ENCODE measurements at regions not wholly inside any gene's neighbourhood (a gene's known extent, or its start where the extent isn't known, plus 50 kb on each side); places are given as distances from the start of the nearest gene placed in this dataset.
"Not testable (repeated sequence)": the region's sequence is repeated elsewhere in the genome, so short reads cannot be mapped to it uniquely, and the experiment has no call there.

DNA sequence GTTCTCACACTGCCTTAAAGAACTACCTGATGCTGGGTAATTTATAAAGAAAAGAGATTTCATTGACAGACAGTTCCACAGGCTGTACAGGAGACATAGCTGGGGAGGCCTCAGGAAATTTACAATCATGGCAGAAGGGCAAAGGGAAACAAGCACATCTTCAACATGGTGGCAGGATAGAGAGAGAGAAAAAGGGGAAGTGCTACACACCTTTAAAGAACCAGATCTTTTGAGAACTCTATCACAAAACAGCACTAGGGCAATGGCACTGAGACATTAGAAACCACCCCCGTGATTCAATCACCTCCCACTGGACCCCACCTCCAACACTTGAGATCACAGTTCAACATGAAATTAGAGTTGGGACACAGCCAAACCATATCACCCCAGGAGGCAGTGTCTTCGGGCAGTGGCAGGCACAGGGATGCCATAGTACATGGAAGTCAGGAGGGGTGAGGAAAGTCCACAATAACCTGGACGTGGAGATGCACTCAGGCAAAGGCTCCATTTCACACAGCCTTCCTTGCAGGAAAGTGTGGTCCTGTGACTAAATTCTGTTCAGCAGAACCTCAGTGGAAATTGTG, 120.4 kb upstream of the SERPINE2 start:
- ATAC-seq = no peak
- Mint-ChIP-seq H3K27ac (no peak overlapping the region), H3K4me3 (no peak overlapping the region), H3K36me3 (no peaks in the 10 kb centered on the region), H3K27me3 (peaks cover 5 to 14% (median 10%) of the 10 kb centered on the region in 5 donors), H3K4me1 (no peaks in the 10 kb centered on the region), H3K9me3 (no peaks in the 10 kb centered on the region)
- POLR2A ChIA-PET = no interaction called here
- no peak for DNase-seq

DNA sequence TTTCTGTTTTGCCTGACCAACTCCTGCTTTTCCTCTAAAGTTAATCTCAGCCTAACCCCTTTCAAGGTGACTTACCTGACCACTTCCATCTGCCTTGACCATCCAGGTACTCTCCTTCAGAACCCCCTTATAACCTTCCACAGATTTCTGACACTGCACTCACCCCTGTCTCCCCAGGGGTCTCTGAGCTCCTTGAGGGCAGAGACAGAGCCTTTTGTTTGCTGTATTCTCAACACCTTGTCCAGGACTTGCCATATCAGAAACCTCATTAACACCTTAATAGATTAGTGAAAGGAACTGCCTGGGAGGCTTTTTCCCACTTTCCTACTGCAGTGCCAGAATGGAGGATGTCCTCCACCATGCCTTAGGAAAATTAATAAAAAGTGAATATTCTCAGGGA, 119.7 kb upstream of the SERPINE2 start:
- H3K27ac Mint-ChIP-seq = peak overlapping the region in 1 of 10 donors; percentile 25
- POLR2A ChIA-PET = no interaction called here
- no peak overlapping the region for H3K4me3 Mint-ChIP-seq
- no peaks in the 10 kb centered on the region for H3K36me3 Mint-ChIP-seq
- no peaks in the 10 kb centered on the region for H3K9me3 Mint-ChIP-seq
- no peaks in the 10 kb centered on the region for H3K4me1 Mint-ChIP-seq
- DNase-seq = no peak
- ATAC-seq = no peak
- H3K27me3 Mint-ChIP-seq = peaks cover 2 to 8% (median 6%) of the 10 kb centered on the region in 5 donors

DNA sequence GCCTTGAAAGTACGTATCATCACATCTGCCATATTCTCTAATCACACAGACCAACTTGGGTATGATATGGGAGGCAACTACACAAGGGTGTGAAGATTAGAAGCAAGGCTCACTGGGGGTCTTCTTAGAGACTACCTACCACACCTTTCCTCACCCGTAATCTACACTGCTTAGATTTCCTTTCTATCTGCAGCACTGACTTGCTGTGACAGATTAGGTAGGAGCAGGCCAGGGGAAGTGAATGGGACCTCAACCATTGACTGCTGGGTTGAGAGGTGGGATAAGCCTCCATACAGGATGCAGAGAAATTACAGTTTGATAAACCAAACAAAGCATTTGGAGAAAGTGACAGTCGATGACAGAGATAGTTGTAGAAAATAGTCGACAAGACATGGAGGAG, 119.0 kb upstream of the SERPINE2 start:
- H3K4me1 Mint-ChIP-seq = no peaks in the 10 kb centered on the region
- no peak overlapping the region for H3K4me3 Mint-ChIP-seq

GRCh38 chr2:224157655-224158054, 118.6 kb upstream of the SERPINE2 start:
- ATAC-seq (no peak), DNase-seq (no peak)
- Mint-ChIP-seq H3K27me3 (peaks cover 0 to 8% (median 6%) of the 10 kb centered on the region in 5 donors), H3K36me3 (no peaks in the 10 kb centered on the region), H3K4me3 (no peak overlapping the region), H3K9me3 (no peaks in the 10 kb centered on the region), H3K4me1 (no peaks in the 10 kb centered on the region), H3K27ac (no peak overlapping the region)
- POLR2A ChIA-PET = no interaction called here

More for the DNA sequence above, 119.0 kb upstream of the SERPINE2 start:
- H3K9me3 Mint-ChIP-seq = no peaks in the 10 kb centered on the region
- POLR2A ChIA-PET = no interaction called here
- ATAC-seq = no peak
- no peak overlapping the region for H3K27ac Mint-ChIP-seq
- DNase-seq = no peak
- no peaks in the 10 kb centered on the region for H3K36me3 Mint-ChIP-seq
- H3K27me3 Mint-ChIP-seq = peaks cover 0 to 8% (median 6%) of the 10 kb centered on the region in 5 donors

GRCh38 chr2:224156436-224156835, 117.3 kb upstream of the SERPINE2 start:
- H3K27ac Mint-ChIP-seq = no peak overlapping the region
- ATAC-seq = no peak
- POLR2A ChIA-PET = no interaction called here
- H3K27me3 Mint-ChIP-seq = peaks cover 1 to 8% (median 3%) of the 10 kb centered on the region in 5 donors
- no peak for DNase-seq
- no peak overlapping the region for H3K4me3 Mint-ChIP-seq
- H3K4me1 Mint-ChIP-seq = no peaks in the 10 kb centered on the region
- H3K9me3 Mint-ChIP-seq = no peaks in the 10 kb centered on the region
- no peaks in the 10 kb centered on the region for H3K36me3 Mint-ChIP-seq

DNA sequence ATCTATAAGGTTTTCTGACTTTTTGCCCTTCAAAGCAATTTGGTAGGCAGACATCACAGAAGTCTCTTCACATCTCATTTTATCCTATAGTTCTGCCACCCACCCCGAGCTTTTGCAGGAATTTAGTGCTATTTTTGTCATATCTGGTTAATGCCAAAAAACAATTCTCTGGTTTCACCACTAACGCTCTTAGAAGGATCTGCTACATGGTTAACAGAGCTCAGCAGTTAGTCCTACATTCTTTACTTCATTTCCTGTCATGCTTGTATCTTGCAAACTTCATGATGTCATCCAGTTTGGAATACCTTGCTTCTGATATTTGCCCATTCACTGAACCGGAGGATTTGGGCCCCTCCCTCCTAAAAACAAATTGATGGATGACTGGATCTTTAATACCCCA, 116.8 kb upstream of the SERPINE2 start:
- H3K9me3 Mint-ChIP-seq = no peaks in the 10 kb centered on the region
- DNase-seq = no peak
- H3K36me3 Mint-ChIP-seq = no peaks in the 10 kb centered on the region
- POLR2A ChIA-PET = no interaction called here
- peaks cover 1 to 8% (median 3%) of the 10 kb centered on the region in 5 donors for H3K27me3 Mint-ChIP-seq
- no peak for ATAC-seq
- H3K4me1 Mint-ChIP-seq = no peaks in the 10 kb centered on the region
- no peak overlapping the region for H3K27ac Mint-ChIP-seq
- no peak overlapping the region for H3K4me3 Mint-ChIP-seq

- Mint-ChIP-seq H3K4me1 (no peaks in the 10 kb centered on the region), H3K27me3 (peaks cover 1 to 8% (median 6%) of the 10 kb centered on the region in 5 donors), H3K4me3 (no peak overlapping the region), H3K9me3 (no peaks in the 10 kb centered on the region), H3K27ac (no peak overlapping the region), H3K36me3 (no peaks in the 10 kb centered on the region)
- POLR2A ChIA-PET = no interaction called here
- ATAC-seq (no peak), DNase-seq (no peak)
Measured at GRCh38 chr2:224155371-224155770, 116.3 kb upstream of the SERPINE2 start.

DNA sequence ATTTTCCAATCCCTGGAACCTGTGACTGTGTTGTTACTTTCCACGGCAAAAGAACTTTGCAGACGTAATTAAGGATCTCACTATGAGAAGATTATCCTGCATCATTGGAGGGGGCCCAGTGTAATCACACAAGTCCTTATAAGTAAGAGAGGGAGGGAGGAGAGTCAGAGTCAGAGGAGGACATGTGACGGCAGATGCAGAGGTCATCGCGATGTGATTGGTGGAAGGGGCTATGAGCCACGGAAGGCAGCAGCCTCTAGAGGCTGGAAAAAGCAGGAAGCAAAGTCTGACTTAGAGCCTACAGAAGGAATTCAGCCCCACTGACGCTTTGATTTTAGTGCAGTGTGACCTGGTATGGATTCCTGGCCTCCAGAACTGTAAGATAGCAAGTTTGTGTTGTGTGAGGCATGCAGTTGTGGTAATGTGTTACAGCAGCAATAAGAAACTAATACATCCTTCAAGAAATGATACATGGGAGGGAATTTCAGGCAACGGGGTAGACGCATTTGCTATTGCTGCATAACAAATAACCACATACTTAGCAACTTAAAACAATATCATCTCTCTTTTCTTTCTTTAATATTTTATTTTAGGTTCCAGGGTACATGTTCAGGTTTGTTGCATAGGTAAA, 112.7 kb upstream of the SERPINE2 start:
- no peaks in the 10 kb centered on the region for H3K9me3 Mint-ChIP-seq
- no peaks in the 10 kb centered on the region for H3K36me3 Mint-ChIP-seq
- no peak overlapping the region for H3K27ac Mint-ChIP-seq
- POLR2A ChIA-PET = no interaction called here
- DNase-seq (no peak), ATAC-seq (no peak)
- no peaks in the 10 kb centered on the region for H3K4me1 Mint-ChIP-seq
- peaks cover under 1 to 7% (median 2%) of the 10 kb centered on the region in 5 donors for H3K27me3 Mint-ChIP-seq
- no peak overlapping the region for H3K4me3 Mint-ChIP-seq

- Mint-ChIP-seq H3K27me3 (peaks cover 2 to 13% (median 5%) of the 10 kb centered on the region in 5 donors), H3K4me1 (no peaks in the 10 kb centered on the region), H3K4me3 (no peak overlapping the region), H3K27ac (no peak overlapping the region), H3K9me3 (no peaks in the 10 kb centered on the region), H3K36me3 (no peaks in the 10 kb centered on the region)
- DNase-seq (no peak), ATAC-seq (no peak)
- POLR2A ChIA-PET = no interaction called here
Measured at GRCh38 chr2:224151161-224151560, 112.1 kb upstream of the SERPINE2 start.

- H3K4me1 Mint-ChIP-seq, ATAC-seq, H3K36me3 Mint-ChIP-seq, H3K4me3 Mint-ChIP-seq, H3K9me3 Mint-ChIP-seq, POLR2A ChIA-PET, H3K27ac Mint-ChIP-seq, DNase-seq: not testable (repeated sequence)
- peaks cover 3 to 19% (median 5%) of the 10 kb centered on the region in 5 donors for H3K27me3 Mint-ChIP-seq
Measured at GRCh38 chr2:224148058-224148457, 109.0 kb upstream of the SERPINE2 start.

DNA sequence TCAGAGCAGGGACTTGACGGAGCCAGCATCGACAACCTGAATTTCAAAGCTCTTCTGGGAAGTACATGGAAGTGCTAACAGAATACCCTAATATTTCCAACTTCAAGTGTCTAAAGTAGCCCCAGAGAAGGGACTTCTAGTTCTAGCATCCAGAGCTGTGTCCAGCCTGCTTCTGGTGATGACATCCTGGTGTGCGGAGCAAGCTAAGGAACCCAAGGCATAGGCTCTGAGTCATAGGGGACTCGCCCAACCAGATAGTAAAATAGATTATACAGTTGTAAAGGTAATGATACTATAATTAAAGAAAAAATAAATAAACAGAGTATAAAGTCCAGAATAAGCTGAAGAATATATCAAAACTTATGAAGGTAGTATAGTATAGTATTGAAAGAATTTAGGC, 108.1 kb upstream of the SERPINE2 start:
- Mint-ChIP-seq H3K36me3 (no peaks in the 10 kb centered on the region), H3K27ac (no peak overlapping the region), H3K4me1 (no peaks in the 10 kb centered on the region), H3K4me3 (no peak overlapping the region), H3K27me3 (peaks cover 3 to 19% (median 9%) of the 10 kb centered on the region in 5 donors), H3K9me3 (no peaks in the 10 kb centered on the region)
- POLR2A ChIA-PET = no interaction called here
- ATAC-seq (no peak), DNase-seq (no peak)

DNA sequence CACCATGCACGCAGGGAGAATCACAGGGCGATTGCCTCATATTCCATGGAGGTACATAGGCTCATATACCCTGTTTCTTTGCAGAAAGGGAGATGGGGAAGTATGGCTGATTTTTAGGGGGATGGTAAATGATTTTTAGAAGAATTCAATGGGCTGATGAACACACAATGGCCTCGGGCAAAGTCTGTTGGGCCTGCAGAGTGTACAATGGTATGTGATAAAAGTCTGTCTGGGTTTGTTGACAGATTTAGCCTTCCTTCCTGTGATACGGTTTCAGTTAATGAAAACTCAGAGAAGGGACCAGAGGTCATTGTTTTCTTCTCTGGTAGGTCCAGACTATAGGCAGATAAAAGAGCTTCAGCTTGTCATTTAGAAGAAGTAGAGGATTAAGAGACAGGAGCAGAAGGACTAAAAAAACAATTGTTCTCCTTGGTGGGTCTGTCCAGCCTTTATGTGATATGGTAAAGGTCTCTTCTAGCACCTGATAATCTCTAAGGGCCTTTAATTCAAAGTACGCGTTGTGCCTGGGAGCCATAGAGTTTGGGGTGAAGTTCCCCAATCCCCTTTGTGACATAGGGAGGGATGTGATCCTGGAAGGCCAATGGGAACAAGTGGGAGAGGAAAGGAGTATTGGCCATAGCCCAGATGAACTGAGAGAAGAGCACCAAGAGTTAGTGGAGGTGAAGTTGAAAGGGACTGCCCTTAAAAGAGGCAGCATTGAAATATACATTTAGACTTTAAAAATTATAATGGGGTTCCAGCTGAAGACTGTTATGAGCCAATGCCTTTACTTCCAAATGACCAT, 107.5 kb upstream of the SERPINE2 start:
- no peak overlapping the region for H3K4me3 Mint-ChIP-seq
- H3K4me1 Mint-ChIP-seq = no peaks in the 10 kb centered on the region
- POLR2A ChIA-PET = no interaction called here
- no peaks in the 10 kb centered on the region for H3K9me3 Mint-ChIP-seq
- H3K27me3 Mint-ChIP-seq = peaks cover 3 to 19% (median 9%) of the 10 kb centered on the region in 5 donors
- ATAC-seq = no peak
- DNase-seq = no peak
- no peak overlapping the region for H3K27ac Mint-ChIP-seq
- H3K36me3 Mint-ChIP-seq = no peaks in the 10 kb centered on the region

GRCh38 chr2:224145751-224146355, 106.8 kb upstream of the SERPINE2 start:
- no peak overlapping the region for H3K27ac Mint-ChIP-seq
- peaks cover 3 to 19% (median 9%) of the 10 kb centered on the region in 5 donors for H3K27me3 Mint-ChIP-seq
- ATAC-seq (no peak), DNase-seq (no peak)
- no peaks in the 10 kb centered on the region for H3K36me3 Mint-ChIP-seq
- no peak overlapping the region for H3K4me3 Mint-ChIP-seq
- no peaks in the 10 kb centered on the region for H3K9me3 Mint-ChIP-seq
- H3K4me1 Mint-ChIP-seq = no peaks in the 10 kb centered on the region
- POLR2A ChIA-PET = no interaction called here

Measured in naive thymus-derived CD8-positive, alpha-beta T cell (primary cell).